IMR-90 (cell line): ENCODE measurements at regions not wholly inside any gene's neighbourhood (a gene's known extent, or its start where the extent isn't known, plus 50 kb on each side); places are given as distances from the start of the nearest gene placed in this dataset.

ENCODE experiments used
- BHLHE40 ChIP-seq: fragments of 150-350 bp; IDR thresholded peaks from 2 replicates; pipeline ENCODE4 v1.6.1; 2016; ENCODE audit warnings: mild to moderate bottlenecking, low read depth, low read length
- CTCF ChIP-seq: conservative IDR thresholded peaks from 2 replicates; pipeline ENCODE4 v1.5.1; 2012; ENCODE audit warnings: mild to moderate bottlenecking, low read depth, low read length, improper control_type of control experiment

GRCh38 chr4:78666830-78667258, 109.3 kb upstream of the BMP2K start:
- TF ChIP-seq CTCF (no peak), BHLHE40 (no peak)
